Lower leg skin (tissue), 3 donors: ENCODE measurements at regions not wholly inside any gene's neighbourhood (a gene's known extent, or its start where the extent isn't known, plus 50 kb on each side); places are given as distances from the start of the nearest gene placed in this dataset.

ENCODE experiments used
- CTCF ChIP-seq, 3 donors: fragments of 450-650 bp; IDR thresholded peaks; one replicate each; pipeline ENCODE4 v1.5.1; 2016; ENCODE audit warnings: antibody characterized with exemption in 3 of 3, mild to moderate bottlenecking in 3 of 3, moderate library complexity in 2 of 3
- POLR2A ChIP-seq, 2 donors: fragments of 450-650 bp; IDR thresholded peaks; one replicate each; pipeline ENCODE4 v1.6.1; 2016 to 2017; ENCODE audit warnings: antibody characterized with exemption in 2 of 2, mild to moderate bottlenecking in 1 of 2, moderate library complexity in 1 of 2

GRCh38 chr5:133882846-133883245, 85.6 kb downstream of the C5orf15 start:
- TF ChIP-seq CTCF (IDR thresholded peaks at IDR 0.05) = no peak
- TF ChIP-seq POLR2A (IDR thresholded peaks at IDR 0.05) = no peak
